Right lobe of liver (tissue), 6 donors: ENCODE measurements at regions not wholly inside any gene's neighbourhood (a gene's known extent, or its start where the extent isn't known, plus 50 kb on each side); places are given as distances from the start of the nearest gene placed in this dataset.
"Not testable (repeated sequence)": the region's sequence is repeated elsewhere in the genome, so short reads cannot be mapped to it uniquely, and the experiment has no call there.

ENCODE experiments used
- ATAC-seq, 4 donors: fragments of 200-7000 bp; cut with Tn5 transposase; one replicate each; pipeline ENCODE4 v1.9.1; 2020; ENCODE audit warnings: mild to moderate bottlenecking in 4 of 4, moderate library complexity in 4 of 4
- DNase-seq, 3 donors: peaks; one replicate each; pipeline ENCODE4 v3.0.0-alpha.2; 2020
- H3K27ac ChIP-seq, 3 donors: fragments of 200-600 bp; one replicate each; pipeline ENCODE4 v1.8.0; 2022
- H3K27me3 ChIP-seq, 2 donors: fragments of 200-600 bp; one replicate each; pipeline ENCODE4 v1.8.0; 2022
- H3K36me3 ChIP-seq, 4 donors: fragments of 200-600 bp; sonication (generic) in 1 of 4; one replicate each; pipeline versions ENCODE4 v1.5.1 to v1.8.0; 2017 to 2022; ENCODE audit warnings: control low read depth in 1 of 4
- H3K4me1 ChIP-seq, 4 donors: fragments of 200-600 bp; sonication (generic) in 1 of 4; one replicate each; pipeline versions ENCODE4 v1.5.1 to v1.8.0; 2017 to 2022; ENCODE audit warnings: control low read depth in 1 of 4
- H3K4me3 ChIP-seq, 3 donors: fragments of 200-600 bp; one replicate each; pipeline ENCODE4 v1.8.0; 2022
- H3K9me3 ChIP-seq, 4 donors: fragments of 200-600 bp; sonication (generic) in 1 of 4; one replicate each; pipeline versions ENCODE4 v1.5.1 to v1.8.0; 2017 to 2022; ENCODE audit warnings: control low read depth in 1 of 4
- POLR2A ChIP-seq: fragments of 450-650 bp; IDR thresholded peaks from one replicate; pipeline ENCODE4 v1.6.1; 2017; ENCODE audit warnings: antibody characterized with exemption, mild to moderate bottlenecking
- WGBS: methylation state at CpG from one replicate; pipeline ENCODE4 v1.1.6; 2018; ENCODE audit warnings: low coverage, low lambda C conversion rate; ENCODE audit not compliant: insufficient coverage; ENCODE audit errors: missing lambda C conversion rate; 5-methylcytosine and 5-hydroxymethylcytosine counted together
- intact Hi-C, 2 donors: fragments of 100-400 bp; cut with DNase I; formaldehyde crosslinking; loops; one replicate each; pipeline versions ENCODE4 v1.11.2 to v1.14.1; 2022
- TF ChIP-seq, protein P1 (sequence below), 4 donors: fragments of 200-600 bp in 3 of 4; fragments of 450-650 bp in 1 of 4; IDR thresholded peaks; one replicate each; pipeline versions ENCODE4 v1.5.1 to v1.8.0; 2016 to 2022; ENCODE audit warnings: antibody characterized with exemption in 4 of 4, mild to moderate bottlenecking in 2 of 4
- donor health status: DM: no; HTN: yes; CAD: no.
- donor health status: DM: no; HTN: no; CAD: no.
- donor health status: DM: no; HTN: no; CAD: no.
- donor health status: DM: no; HTN: yes; CAD: no.
- donor health status: DM: no; HTN: yes; CAD: no.

DNA sequence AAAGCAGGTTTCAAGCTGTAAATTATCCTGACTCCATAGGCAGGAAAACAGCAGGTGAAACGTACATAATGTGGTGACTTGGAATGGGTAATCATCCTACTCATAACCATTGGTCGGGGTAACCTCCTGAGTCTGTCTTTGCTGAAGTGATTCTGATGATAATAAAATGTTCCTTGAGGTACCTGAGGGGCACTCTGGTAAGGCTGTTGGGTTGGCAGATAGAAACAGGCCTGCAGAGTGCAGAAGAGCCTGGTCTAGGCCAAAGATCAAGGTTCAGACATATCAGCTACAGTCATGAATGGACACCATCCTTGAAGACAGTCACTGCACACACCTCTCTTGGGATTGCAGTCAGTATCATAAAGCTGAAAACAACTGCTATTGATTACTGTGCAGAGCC lies 174.7 kb upstream of the RPL34 start:
- Histone ChIP-seq H3K27me3 (no peaks in the 10 kb centered on the region), H3K4me3 (no peak overlapping the region), H3K27ac (no peak overlapping the region), H3K4me1 (no peaks in the 10 kb centered on the region), H3K36me3 (no peaks in the 10 kb centered on the region), H3K9me3 (no peaks in the 10 kb centered on the region)
- intact Hi-C loops: no loop called here
- ATAC-seq: no peak
- 29% methylated on average over 1 of the region's 2 CpGs for WGBS
- no peak for TF ChIP-seq POLR2A
- TF ChIP-seq, protein P1, sequence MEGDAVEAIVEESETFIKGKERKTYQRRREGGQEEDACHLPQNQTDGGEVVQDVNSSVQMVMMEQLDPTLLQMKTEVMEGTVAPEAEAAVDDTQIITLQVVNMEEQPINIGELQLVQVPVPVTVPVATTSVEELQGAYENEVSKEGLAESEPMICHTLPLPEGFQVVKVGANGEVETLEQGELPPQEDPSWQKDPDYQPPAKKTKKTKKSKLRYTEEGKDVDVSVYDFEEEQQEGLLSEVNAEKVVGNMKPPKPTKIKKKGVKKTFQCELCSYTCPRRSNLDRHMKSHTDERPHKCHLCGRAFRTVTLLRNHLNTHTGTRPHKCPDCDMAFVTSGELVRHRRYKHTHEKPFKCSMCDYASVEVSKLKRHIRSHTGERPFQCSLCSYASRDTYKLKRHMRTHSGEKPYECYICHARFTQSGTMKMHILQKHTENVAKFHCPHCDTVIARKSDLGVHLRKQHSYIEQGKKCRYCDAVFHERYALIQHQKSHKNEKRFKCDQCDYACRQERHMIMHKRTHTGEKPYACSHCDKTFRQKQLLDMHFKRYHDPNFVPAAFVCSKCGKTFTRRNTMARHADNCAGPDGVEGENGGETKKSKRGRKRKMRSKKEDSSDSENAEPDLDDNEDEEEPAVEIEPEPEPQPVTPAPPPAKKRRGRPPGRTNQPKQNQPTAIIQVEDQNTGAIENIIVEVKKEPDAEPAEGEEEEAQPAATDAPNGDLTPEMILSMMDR (IDR thresholded peaks at IDR 0.05): no peak
- DNase-seq: no peak

DNA sequence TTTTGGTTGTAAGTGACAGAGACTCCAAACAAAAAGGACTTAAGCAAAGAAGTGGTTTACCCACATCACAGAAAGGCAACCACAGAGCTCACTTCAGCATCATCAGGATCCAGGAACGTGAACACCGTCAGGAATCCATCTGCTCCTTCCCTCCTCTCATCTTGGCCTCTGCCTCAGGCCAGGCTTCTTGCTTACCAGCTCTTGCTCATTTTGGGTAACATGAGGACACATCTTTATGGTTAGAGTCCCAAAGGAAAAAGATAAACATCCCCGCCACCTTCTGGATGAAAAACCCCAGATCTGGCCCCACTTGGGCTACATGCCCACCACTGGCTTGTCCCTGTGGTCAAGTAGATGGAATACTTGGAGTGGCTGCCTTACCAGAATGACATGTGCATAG lies 176.8 kb upstream of the RPL34 start:
- intact Hi-C loops: no loop called here
- H3K27ac ChIP-seq: no peak overlapping the region
- 63% methylated on average over 3 of the region's 3 CpGs for WGBS

DNA sequence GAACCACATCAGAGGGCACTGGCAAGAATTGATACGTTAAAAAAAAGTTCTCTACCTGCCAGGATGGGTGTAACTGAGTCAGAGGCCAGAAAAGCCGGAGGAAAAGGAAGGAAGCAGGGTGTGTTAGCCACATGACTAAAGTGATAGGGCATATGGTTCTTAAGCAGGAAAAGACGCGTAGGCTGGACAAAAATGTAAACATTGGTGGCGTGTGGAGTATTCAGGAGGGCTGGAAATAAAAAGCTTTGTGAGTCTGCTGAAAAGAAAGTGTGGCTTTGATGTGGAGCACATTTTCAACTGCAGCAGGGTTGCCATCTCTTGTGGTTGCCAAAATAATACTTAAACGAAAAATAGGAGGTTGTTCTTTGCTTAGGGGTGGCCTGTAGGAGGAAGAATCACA lies 186.5 kb upstream of the RPL34 start:
- no peak for ATAC-seq
- DNase-seq: no peak
- intact Hi-C loops: no loop called here
- Histone ChIP-seq H3K36me3 (no peaks in the 10 kb centered on the region), H3K4me3 (no peak overlapping the region), H3K27ac (no peak overlapping the region), H3K27me3 (no peaks in the 10 kb centered on the region), H3K4me1 (no peaks in the 10 kb centered on the region), H3K9me3 (no peaks in the 10 kb centered on the region)
- no peak for TF ChIP-seq POLR2A
- TF ChIP-seq, protein P1 (IDR thresholded peaks at IDR 0.05): no peak
- 24% methylated on average over 6 of the region's 6 CpGs for WGBS

More for the DNA sequence above, 176.8 kb upstream of the RPL34 start:
- no peak for TF ChIP-seq POLR2A
- TF ChIP-seq, protein P1 (IDR thresholded peaks at IDR 0.05): no peak
- DNase-seq (no peak), ATAC-seq (no peak)
- Histone ChIP-seq H3K4me3 (no peak overlapping the region), H3K36me3 (no peaks in the 10 kb centered on the region), H3K9me3 (no peaks in the 10 kb centered on the region), H3K4me1 (no peaks in the 10 kb centered on the region), H3K27me3 (no peaks in the 10 kb centered on the region)

DNA sequence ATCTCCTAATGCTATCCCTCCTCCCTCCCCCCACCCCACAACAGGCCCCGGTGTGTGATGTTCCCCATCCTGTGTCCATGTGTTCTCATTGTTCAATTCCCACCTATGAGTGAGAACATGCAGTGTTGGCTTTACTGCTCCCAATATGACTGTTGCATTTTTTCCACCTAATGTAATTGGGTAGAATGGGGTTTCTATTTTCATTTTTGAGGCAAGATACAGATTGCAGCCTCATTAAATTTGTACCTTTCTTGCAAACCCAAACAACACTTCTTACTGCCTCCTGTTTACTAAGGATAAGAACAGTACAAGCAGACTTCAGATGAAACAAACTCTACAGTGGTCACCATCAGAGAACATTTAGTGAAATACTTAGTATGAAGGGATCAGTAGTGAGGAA lies 187.0 kb upstream of the RPL34 start:
- H3K27ac ChIP-seq, H3K4me1 ChIP-seq, H3K36me3 ChIP-seq, H3K9me3 ChIP-seq, H3K27me3 ChIP-seq, DNase-seq, H3K4me3 ChIP-seq, ATAC-seq, intact Hi-C loops: not testable (repeated sequence)
- WGBS: 56% methylated on average over 1 of the region's 1 CpG

DNA sequence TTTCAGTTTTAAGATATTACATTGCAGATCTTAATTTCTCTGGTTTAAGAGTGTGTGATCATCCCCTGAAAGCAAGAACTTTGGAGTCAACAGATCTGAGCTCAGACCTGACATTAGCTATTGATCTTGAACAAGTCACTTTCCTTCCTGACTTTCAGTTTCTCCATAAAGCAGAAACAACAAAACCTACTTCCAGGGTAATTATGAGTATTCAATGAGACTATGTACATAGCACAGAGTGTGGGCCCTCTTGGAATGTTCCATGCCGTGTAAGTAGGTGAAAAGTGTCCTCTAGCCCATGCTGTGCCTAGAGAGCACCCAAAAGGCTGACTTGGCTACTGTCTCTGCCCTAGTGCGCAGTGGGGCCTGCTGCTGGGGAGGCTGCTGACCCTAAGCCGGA lies 188.0 kb upstream of the RPL34 start:
- Histone ChIP-seq H3K27me3 (no peaks in the 10 kb centered on the region), H3K9me3 (no peaks in the 10 kb centered on the region), H3K4me3 (no peak overlapping the region), H3K27ac (no peak overlapping the region), H3K36me3 (no peaks in the 10 kb centered on the region), H3K4me1 (no peaks in the 10 kb centered on the region)
- ATAC-seq (no peak), DNase-seq (no peak)
- WGBS: 73% methylated on average over 2 of the region's 3 CpGs
- intact Hi-C loops: no loop called here
- TF ChIP-seq, protein P1 (IDR thresholded peaks at IDR 0.05): no peak
- no peak for TF ChIP-seq POLR2A
